ENCODE measurements at regions not wholly inside any gene's neighbourhood (a gene's known extent, or its start where the extent isn't known, plus 50 kb on each side); places are given as distances from the start of the nearest gene placed in this dataset.

- DNase-seq: no peak
These were observed 156.0 kb downstream of the TOMM20 start for GRCh38 chr1:234972411-234973191.

- DNase-seq: no peak
These were observed 156.9 kb downstream of the TOMM20 start for GRCh38 chr1:234971586-234972297.

- no peak for DNase-seq
These were observed 157.7 kb downstream of the TOMM20 start for GRCh38 chr1:234970731-234971476.

- DNase-seq: no peak
These were observed 158.3 kb downstream of the TOMM20 start for GRCh38 chr1:234970401-234970730.

- no peak for DNase-seq
These were observed 158.8 kb downstream of the TOMM20 start for GRCh38 chr1:234969581-234970400.

- no peak for DNase-seq
These were observed 159.6 kb downstream of the TOMM20 start for GRCh38 chr1:234969011-234969441.

GRCh38 chr1:234968451-234968850, 160.2 kb downstream of the TOMM20 start:
- DNase-seq: no peak

- no peak for DNase-seq
These were observed 161.5 kb downstream of the TOMM20 start for GRCh38 chr1:234967121-234967520.

GRCh38 chr1:234965111-234965510, 163.5 kb downstream of the TOMM20 start:
- DNase-seq: no peak

GRCh38 chr1:234963904-234964702, 164.5 kb downstream of the TOMM20 start:
- no peak for DNase-seq

- DNase-seq: peak; percentile 76
These were observed 165.3 kb downstream of the TOMM20 start for GRCh38 chr1:234963180-234963903.

GRCh38 chr1:234962340-234962989, 166.2 kb downstream of the TOMM20 start:
- DNase-seq: no peak

GRCh38 chr1:234961456-234962339, 166.9 kb downstream of the TOMM20 start:
- DNase-seq: no peak

GRCh38 chr1:234960722-234961455, 167.7 kb downstream of the TOMM20 start:
- no peak for DNase-seq

- no peak for DNase-seq
These were observed 169.7 kb downstream of the TOMM20 start for GRCh38 chr1:234958706-234959657.

GRCh38 chr1:234958066-234958705, 170.5 kb downstream of the TOMM20 start:
- no peak for DNase-seq

All from T-helper 9 cell (primary cell).